ENCODE measurements at regions not wholly inside any gene's neighbourhood (a gene's known extent, or its start where the extent isn't known, plus 50 kb on each side); places are given as distances from the start of the nearest gene placed in this dataset.

- no peaks in the 10 kb centered on the region for H3K4me1 ChIP-seq
- intact Hi-C loops (cut with DNase I; ENCODE audit: low total_unique reads): no loop called here
- no peaks in the 10 kb centered on the region for H3K27me3 ChIP-seq
- H3K4me3 ChIP-seq: no peak overlapping the region
- TF ChIP-seq POLR2AphosphoS5 (IDR thresholded peaks at IDR 0.05): no peak
- TF ChIP-seq POLR2A (IDR thresholded peaks at IDR 0.05): no peak
- TF ChIP-seq CTCF (IDR thresholded peaks at IDR 0.05): peak in 1 of 3 donors; percentile 40
- peaks cover 0 to 20% of the 10 kb centered on the region in 2 donors for H3K9me3 ChIP-seq
- H3K36me3 ChIP-seq: no peaks in the 10 kb centered on the region
- DNase-seq (ENCODE audit: low spot score in 2 of 2): no peak
- no peak overlapping the region for H3K27ac ChIP-seq
Measured at GRCh38 chr5:15995341-15996052, 184.1 kb downstream of the MARCHF11 start.

GRCh38 chr5:15993919-15994318 lies 185.7 kb downstream of the MARCHF11 start:
- TF ChIP-seq CTCF (IDR thresholded peaks at IDR 0.05) (no peak), POLR2A (IDR thresholded peaks at IDR 0.05) (no peak), POLR2AphosphoS5 (IDR thresholded peaks at IDR 0.05) (no peak)
- H3K4me3 ChIP-seq: no peak overlapping the region
- DNase-seq (ENCODE audit: low spot score in 2 of 2): no peak
- H3K27ac ChIP-seq: no peak overlapping the region
- intact Hi-C loops (cut with DNase I; ENCODE audit: low total_unique reads): no loop called here
- H3K9me3 ChIP-seq: peaks cover 0 to 20% of the 10 kb centered on the region in 2 donors
- H3K36me3 ChIP-seq: no peaks in the 10 kb centered on the region
- no peaks in the 10 kb centered on the region for H3K4me1 ChIP-seq
- no peaks in the 10 kb centered on the region for H3K27me3 ChIP-seq

- Histone ChIP-seq H3K4me1 (no peaks in the 10 kb centered on the region), H3K36me3 (no peaks in the 10 kb centered on the region), H3K27ac (no peak overlapping the region), H3K4me3 (no peak overlapping the region), H3K9me3 (peaks cover 0 to 20% of the 10 kb centered on the region in 2 donors), H3K27me3 (no peaks in the 10 kb centered on the region)
- intact Hi-C loops (cut with DNase I; ENCODE audit: low total_unique reads): no loop called here
- TF ChIP-seq POLR2AphosphoS5 (IDR thresholded peaks at IDR 0.05) (no peak), POLR2A (IDR thresholded peaks at IDR 0.05) (no peak), CTCF (IDR thresholded peaks at IDR 0.05) (no peak)
- no peak for DNase-seq (ENCODE audit: low spot score in 2 of 2)
Measured at GRCh38 chr5:15993334-15993733, 186.3 kb downstream of the MARCHF11 start.

GRCh38 chr5:15992918-15993317 lies 186.7 kb downstream of the MARCHF11 start:
- Histone ChIP-seq H3K4me1 (no peaks in the 10 kb centered on the region), H3K9me3 (peaks cover 0 to 20% of the 10 kb centered on the region in 2 donors), H3K27ac (no peak overlapping the region), H3K4me3 (no peak overlapping the region), H3K36me3 (no peaks in the 10 kb centered on the region), H3K27me3 (no peaks in the 10 kb centered on the region)
- no peak for DNase-seq (ENCODE audit: low spot score in 2 of 2)
- intact Hi-C loops (cut with DNase I; ENCODE audit: low total_unique reads): no loop called here
- TF ChIP-seq POLR2A (IDR thresholded peaks at IDR 0.05) (no peak), POLR2AphosphoS5 (IDR thresholded peaks at IDR 0.05) (no peak), CTCF (IDR thresholded peaks at IDR 0.05) (no peak)

- Histone ChIP-seq H3K4me3 (no peak overlapping the region), H3K36me3 (no peaks in the 10 kb centered on the region), H3K27ac (no peak overlapping the region), H3K4me1 (no peaks in the 10 kb centered on the region), H3K9me3 (peaks cover 0 to 20% of the 10 kb centered on the region in 2 donors), H3K27me3 (no peaks in the 10 kb centered on the region)
- TF ChIP-seq POLR2A (IDR thresholded peaks at IDR 0.05) (no peak), POLR2AphosphoS5 (IDR thresholded peaks at IDR 0.05) (no peak), CTCF (IDR thresholded peaks at IDR 0.05) (no peak)
- intact Hi-C loops (cut with DNase I; ENCODE audit: low total_unique reads): no loop called here
- no peak for DNase-seq (ENCODE audit: low spot score in 2 of 2)
Measured at GRCh38 chr5:15991586-15991985, 188.0 kb downstream of the MARCHF11 start.
